HL-60 (cell line): ENCODE measurements at regions not wholly inside any gene's neighbourhood (a gene's known extent, or its start where the extent isn't known, plus 50 kb on each side); places are given as distances from the start of the nearest gene placed in this dataset.
A peak's percentile ranks its signal among the peaks of the same experiment; 100 is the strongest.

Experiments
- DNase-seq, 2 experiments: peaks; one replicate each; pipeline ENCODE4 v3.0.0-alpha.2; 2010 to 2020; ENCODE audit warnings: low read depth in 1 of 2, low spot score in 1 of 2
- H3K27ac ChIP-seq: fragments of 250-450 bp; sonication (Bioruptor Pico); replicated peaks from 2 replicates; pipeline ENCODE4 v1.5.1; 2020; ENCODE audit warnings: mild to moderate bottlenecking, moderate library complexity
- H3K27me3 ChIP-seq: fragments of 250-450 bp; sonication (Bioruptor Pico); 2 replicates; pipeline ENCODE4 v1.5.1; 2021; ENCODE audit warnings: mild to moderate bottlenecking, moderate library complexity; ENCODE audit not compliant: insufficient read depth, poor library complexity, severe bottlenecking
- H3K4me3 ChIP-seq: replicated peaks from 2 replicates; pipeline ENCODE4 v1.5.1; 2011; ENCODE audit warnings: mild to moderate bottlenecking, control low read depth, low read length; ENCODE audit not compliant: insufficient read depth
- CTCF ChIP-seq: IDR thresholded peaks from one replicate; pipeline ENCODE4 v1.5.1; 2011; ENCODE audit warnings: low read length, control low read depth, inconsistent platforms; ENCODE audit not compliant: insufficient read depth
- GABPA ChIP-seq: IDR thresholded peaks from 2 replicates; pipeline ENCODE4 v1.6.1; 2012; ENCODE audit warnings: low read depth
- POLR2AphosphoS5 ChIP-seq: IDR thresholded peaks from 2 replicates; pipeline ENCODE4 v1.6.1; 2012; ENCODE audit warnings: low read depth
- REST ChIP-seq: IDR thresholded peaks from 2 replicates; pipeline ENCODE4 v1.6.1; 2012; ENCODE audit warnings: low read depth; ENCODE audit not compliant: insufficient replicate concordance
- SPI1 ChIP-seq: IDR thresholded peaks from 2 replicates; pipeline ENCODE4 v1.6.1; 2012; ENCODE audit warnings: low read depth, mild to moderate bottlenecking, borderline replicate concordance

- DNase-seq, result no peak
- no peak overlapping the region for H3K27ac ChIP-seq
- TF ChIP-seq REST (no peak), SPI1 (no peak), POLR2AphosphoS5 (no peak), GABPA (no peak), CTCF (no peak)
- no peak overlapping the region for H3K4me3 ChIP-seq
- no peaks in the 10 kb centered on the region for H3K27me3 ChIP-seq
These were observed 74.0 kb upstream of the PIM1 start for GRCh38 chr6:37095997-37096396.

GRCh38 chr6:37097335-37097734 is 72.6 kb upstream of the PIM1 start:
- H3K27ac ChIP-seq, result no peak overlapping the region
- H3K4me3 ChIP-seq, result no peak overlapping the region
- TF ChIP-seq SPI1, result no peak
- TF ChIP-seq CTCF, result no peak
- TF ChIP-seq REST, result no peak
- TF ChIP-seq POLR2AphosphoS5, result no peak
- TF ChIP-seq GABPA, result no peak
- H3K27me3 ChIP-seq, result no peaks in the 10 kb centered on the region
- DNase-seq, result no peak

- DNase-seq, result peak; percentile 43 to 68
- TF ChIP-seq REST (no peak), POLR2AphosphoS5 (no peak), GABPA (no peak), CTCF (no peak), SPI1 (no peak)
- no peak overlapping the region for H3K27ac ChIP-seq
These were observed 70.5 kb upstream of the PIM1 start for GRCh38 chr6:37099442-37099841.

More at GRCh38 chr6:37099442-37099841, 70.5 kb upstream of the PIM1 start:
- Histone ChIP-seq H3K27me3 (no peaks in the 10 kb centered on the region), H3K4me3 (no peak overlapping the region)
